Vagina (tissue), 2 donors: ENCODE measurements at regions not wholly inside any gene's neighbourhood (a gene's known extent, or its start where the extent isn't known, plus 50 kb on each side); places are given as distances from the start of the nearest gene placed in this dataset.

Experiments
- CTCF ChIP-seq, 3 experiments: fragments of 450-650 bp in 2 of 3; fragments of 200-600 bp in 1 of 3; sonication (generic) in 1 of 3; IDR thresholded peaks; one replicate each; pipeline ENCODE4 v1.5.1; 2017 to 2019; ENCODE audit warnings: antibody characterized with exemption in 3 of 3, mild to moderate bottlenecking in 2 of 3, moderate library complexity in 2 of 3
- POLR2A ChIP-seq, 2 donors: fragments of 450-650 bp; IDR thresholded peaks; one replicate each; pipeline ENCODE4 v1.6.1; 2017; ENCODE audit warnings: antibody characterized with exemption in 2 of 2, mild to moderate bottlenecking in 2 of 2, moderate library complexity in 2 of 2

- no peak for TF ChIP-seq POLR2A (IDR thresholded peaks at IDR 0.05)
- no peak for TF ChIP-seq CTCF (IDR thresholded peaks at IDR 0.05)
Measured at GRCh38 chr2:45330637-45331409, 280.2 kb downstream of the SRBD1 start.
